ENCODE measurements at regions not wholly inside any gene's neighbourhood (a gene's known extent, or its start where the extent isn't known, plus 50 kb on each side); places are given as distances from the start of the nearest gene placed in this dataset.

GRCh38 chr11:44512818-44513217 is 52.6 kb upstream of the CD82 start:
- DNase-seq (ENCODE audit: low spot score): no peak
- intact Hi-C loops (cut with DNase I): no loop called here

- intact Hi-C loops (cut with DNase I): no loop called here
- DNase-seq (ENCODE audit: low spot score): no peak
These were observed 50.4 kb upstream of the CD82 start for GRCh38 chr11:44515048-44515447.
